ENCODE measurements at regions not wholly inside any gene's neighbourhood (a gene's known extent, or its start where the extent isn't known, plus 50 kb on each side); places are given as distances from the start of the nearest gene placed in this dataset.

DNA sequence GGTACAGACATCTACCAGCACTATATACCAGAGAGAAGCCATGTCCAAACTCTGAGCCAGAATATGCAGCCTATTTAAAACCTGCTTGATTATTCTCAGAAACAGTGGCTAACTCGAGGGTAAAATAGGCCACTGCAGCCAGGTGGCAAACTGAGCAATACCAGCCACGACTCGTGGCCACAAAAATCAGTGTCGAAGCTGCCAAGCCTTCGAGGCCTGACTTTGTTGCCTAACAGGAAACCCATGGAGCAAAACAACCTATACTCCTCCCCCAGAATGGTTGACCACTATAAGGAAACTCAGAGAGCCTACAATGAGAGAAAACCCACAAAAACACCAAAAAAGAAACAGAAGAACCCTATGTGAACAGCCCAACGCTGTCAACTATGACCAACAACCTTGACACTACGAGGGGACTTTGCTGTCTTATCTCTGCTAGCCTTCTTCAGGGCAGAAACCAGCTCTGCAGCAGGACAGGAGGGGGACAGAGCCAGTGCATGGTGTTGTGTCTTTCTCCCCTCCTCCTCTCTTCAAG lies 133.8 kb downstream of the TMEM174 start (continued):
- TF ChIP-seq, protein P1, sequence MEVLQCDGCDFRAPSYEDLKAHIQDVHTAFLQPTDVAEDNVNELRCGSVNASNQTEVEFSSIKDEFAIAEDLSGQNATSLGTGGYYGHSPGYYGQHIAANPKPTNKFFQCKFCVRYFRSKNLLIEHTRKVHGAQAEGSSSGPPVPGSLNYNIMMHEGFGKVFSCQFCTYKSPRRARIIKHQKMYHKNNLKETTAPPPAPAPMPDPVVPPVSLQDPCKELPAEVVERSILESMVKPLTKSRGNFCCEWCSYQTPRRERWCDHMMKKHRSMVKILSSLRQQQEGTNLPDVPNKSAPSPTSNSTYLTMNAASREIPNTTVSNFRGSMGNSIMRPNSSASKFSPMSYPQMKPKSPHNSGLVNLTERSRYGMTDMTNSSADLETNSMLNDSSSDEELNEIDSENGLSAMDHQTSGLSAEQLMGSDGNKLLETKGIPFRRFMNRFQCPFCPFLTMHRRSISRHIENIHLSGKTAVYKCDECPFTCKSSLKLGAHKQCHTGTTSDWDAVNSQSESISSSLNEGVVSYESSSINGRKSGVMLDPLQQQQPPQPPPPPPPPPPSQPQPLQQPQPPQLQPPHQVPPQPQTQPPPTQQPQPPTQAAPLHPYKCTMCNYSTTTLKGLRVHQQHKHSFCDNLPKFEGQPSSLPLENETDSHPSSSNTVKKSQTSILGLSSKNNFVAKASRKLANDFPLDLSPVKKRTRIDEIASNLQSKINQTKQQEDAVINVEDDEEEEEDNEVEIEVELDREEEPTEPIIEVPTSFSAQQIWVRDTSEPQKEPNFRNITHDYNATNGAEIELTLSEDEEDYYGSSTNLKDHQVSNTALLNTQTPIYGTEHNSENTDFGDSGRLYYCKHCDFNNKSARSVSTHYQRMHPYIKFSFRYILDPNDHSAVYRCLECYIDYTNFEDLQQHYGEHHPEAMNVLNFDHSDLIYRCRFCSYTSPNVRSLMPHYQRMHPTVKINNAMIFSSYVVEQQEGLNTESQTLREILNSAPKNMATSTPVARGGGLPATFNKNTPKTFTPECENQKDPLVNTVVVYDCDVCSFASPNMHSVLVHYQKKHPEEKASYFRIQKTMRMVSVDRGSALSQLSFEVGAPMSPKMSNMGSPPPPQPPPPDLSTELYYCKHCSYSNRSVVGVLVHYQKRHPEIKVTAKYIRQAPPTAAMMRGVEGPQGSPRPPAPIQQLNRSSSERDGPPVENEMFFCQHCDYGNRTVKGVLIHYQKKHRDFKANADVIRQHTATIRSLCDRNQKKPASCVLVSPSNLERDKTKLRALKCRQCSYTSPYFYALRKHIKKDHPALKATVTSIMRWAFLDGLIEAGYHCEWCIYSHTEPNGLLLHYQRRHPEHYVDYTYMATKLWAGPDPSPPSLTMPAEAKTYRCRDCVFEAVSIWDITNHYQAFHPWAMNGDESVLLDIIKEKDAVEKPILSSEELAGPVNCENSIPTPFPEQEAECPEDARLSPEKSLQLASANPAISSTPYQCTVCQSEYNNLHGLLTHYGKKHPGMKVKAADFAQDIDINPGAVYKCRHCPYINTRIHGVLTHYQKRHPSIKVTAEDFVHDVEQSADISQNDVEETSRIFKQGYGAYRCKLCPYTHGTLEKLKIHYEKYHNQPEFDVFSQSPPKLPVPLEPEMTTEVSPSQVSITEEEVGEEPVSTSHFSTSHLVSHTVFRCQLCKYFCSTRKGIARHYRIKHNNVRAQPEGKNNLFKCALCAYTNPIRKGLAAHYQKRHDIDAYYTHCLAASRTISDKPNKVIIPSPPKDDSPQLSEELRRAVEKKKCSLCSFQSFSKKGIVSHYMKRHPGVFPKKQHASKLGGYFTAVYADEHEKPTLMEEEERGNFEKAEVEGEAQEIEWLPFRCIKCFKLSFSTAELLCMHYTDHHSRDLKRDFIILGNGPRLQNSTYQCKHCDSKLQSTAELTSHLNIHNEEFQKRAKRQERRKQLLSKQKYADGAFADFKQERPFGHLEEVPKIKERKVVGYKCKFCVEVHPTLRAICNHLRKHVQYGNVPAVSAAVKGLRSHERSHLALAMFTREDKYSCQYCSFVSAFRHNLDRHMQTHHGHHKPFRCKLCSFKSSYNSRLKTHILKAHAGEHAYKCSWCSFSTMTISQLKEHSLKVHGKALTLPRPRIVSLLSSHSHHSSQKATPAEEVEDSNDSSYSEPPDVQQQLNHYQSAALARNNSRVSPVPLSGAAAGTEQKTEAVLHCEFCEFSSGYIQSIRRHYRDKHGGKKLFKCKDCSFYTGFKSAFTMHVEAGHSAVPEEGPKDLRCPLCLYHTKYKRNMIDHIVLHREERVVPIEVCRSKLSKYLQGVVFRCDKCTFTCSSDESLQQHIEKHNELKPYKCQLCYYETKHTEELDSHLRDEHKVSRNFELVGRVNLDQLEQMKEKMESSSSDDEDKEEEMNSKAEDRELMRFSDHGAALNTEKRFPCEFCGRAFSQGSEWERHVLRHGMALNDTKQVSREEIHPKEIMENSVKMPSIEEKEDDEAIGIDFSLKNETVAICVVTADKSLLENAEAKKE (CRISPR knock-in tag; IDR thresholded peaks at IDR 0.05), result no peak
- TF ChIP-seq ZNF114 (CRISPR knock-in tag; IDR thresholded peaks at IDR 0.05) (no peak), JUNB (IDR thresholded peaks at IDR 0.05; ENCODE audit: unreplicated experiment) (no peak)

DNA sequence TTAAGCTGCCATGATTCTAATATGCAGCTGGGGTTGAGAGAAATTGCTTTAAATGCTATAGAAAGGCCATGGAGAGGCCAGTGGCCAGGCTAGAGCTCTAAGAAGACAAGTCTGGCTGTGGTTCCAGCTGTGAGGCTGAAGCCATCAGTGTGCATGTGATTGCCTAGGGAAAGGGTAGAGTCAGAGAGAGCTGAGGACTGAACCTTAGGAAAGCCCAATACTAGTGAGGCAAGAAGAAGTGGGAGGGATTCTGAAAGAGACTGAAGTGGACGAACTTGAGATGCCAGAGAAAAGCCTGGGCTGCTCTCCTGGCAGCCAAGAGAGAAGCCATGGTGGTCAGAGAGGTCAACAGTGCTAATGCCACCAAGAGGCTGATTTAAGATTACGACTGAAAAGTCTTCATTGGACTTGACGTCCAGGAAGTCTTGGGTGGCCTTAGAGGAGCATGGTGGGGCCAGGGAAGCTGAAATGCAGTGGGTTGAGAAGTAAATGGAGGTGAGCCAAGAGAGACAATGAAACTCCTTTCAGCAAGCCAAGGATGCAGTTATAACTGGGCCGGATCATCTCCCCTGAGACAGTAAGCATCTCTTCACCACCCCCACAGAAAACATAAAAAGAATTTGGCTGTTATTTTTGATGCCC lies 133.2 kb downstream of the TMEM174 start:
- no peak overlapping the region for H2AFZ ChIP-seq
- peaks cover 8% of the 10 kb centered on the region; the same call in 1 of the 2 replicates for H3F3A ChIP-seq (replicated peaks; ENCODE audit: low read depth)
- Mint-ChIP-seq H3K9me3 (no peaks in the 10 kb centered on the region), H3K27ac (no peak overlapping the region), H3K4me3 (no peak overlapping the region), H3K27me3 (ENCODE audit: insufficient read depth, low read depth, poor library complexity) (peaks cover 77% of the 10 kb centered on the region), H3K4me1 (peaks cover 23% of the 10 kb centered on the region), H3K36me3 (ENCODE audit: low read depth) (no peaks in the 10 kb centered on the region)
- no peak overlapping the region for H3K27ac ChIP-seq (ENCODE audit: low read depth)
- 0 out of 2 replicates have a peak, but pooled peaks cover 5% of the 10 kb centered on the region for H3K9me2 ChIP-seq (ENCODE audit: insufficient read depth)
- H4K20me1 ChIP-seq (replicated peaks; ENCODE audit: insufficient read depth), result peaks cover 11% of the 10 kb centered on the region
- H3K4me1 ChIP-seq (ENCODE audit: insufficient read depth), result peaks cover 36% of the 10 kb centered on the region; the same call in 1 of the 2 replicates
- DNase-seq (ENCODE audit: low spot score) (no peak), ATAC-seq (no peak)
- H3K36me3 ChIP-seq (ENCODE audit: insufficient read depth), result no peaks in the 10 kb centered on the region
- no peak overlapping the region for H3K4me3 ChIP-seq
- no peak overlapping the region for H3K4me2 ChIP-seq
- no peaks in the 10 kb centered on the region for H3K79me2 ChIP-seq (replicated peaks; ENCODE audit: insufficient read depth)
- TF ChIP-seq, protein P2, sequence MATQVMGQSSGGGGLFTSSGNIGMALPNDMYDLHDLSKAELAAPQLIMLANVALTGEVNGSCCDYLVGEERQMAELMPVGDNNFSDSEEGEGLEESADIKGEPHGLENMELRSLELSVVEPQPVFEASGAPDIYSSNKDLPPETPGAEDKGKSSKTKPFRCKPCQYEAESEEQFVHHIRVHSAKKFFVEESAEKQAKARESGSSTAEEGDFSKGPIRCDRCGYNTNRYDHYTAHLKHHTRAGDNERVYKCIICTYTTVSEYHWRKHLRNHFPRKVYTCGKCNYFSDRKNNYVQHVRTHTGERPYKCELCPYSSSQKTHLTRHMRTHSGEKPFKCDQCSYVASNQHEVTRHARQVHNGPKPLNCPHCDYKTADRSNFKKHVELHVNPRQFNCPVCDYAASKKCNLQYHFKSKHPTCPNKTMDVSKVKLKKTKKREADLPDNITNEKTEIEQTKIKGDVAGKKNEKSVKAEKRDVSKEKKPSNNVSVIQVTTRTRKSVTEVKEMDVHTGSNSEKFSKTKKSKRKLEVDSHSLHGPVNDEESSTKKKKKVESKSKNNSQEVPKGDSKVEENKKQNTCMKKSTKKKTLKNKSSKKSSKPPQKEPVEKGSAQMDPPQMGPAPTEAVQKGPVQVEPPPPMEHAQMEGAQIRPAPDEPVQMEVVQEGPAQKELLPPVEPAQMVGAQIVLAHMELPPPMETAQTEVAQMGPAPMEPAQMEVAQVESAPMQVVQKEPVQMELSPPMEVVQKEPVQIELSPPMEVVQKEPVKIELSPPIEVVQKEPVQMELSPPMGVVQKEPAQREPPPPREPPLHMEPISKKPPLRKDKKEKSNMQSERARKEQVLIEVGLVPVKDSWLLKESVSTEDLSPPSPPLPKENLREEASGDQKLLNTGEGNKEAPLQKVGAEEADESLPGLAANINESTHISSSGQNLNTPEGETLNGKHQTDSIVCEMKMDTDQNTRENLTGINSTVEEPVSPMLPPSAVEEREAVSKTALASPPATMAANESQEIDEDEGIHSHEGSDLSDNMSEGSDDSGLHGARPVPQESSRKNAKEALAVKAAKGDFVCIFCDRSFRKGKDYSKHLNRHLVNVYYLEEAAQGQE (IDR thresholded peaks at IDR 0.05; ENCODE audit: unreplicated experiment), result no peak
- TF ChIP-seq NANOG (IDR thresholded peaks at IDR 0.05; ENCODE audit: borderline replicate concordance) (no peak), ZNF114 (CRISPR knock-in tag; IDR thresholded peaks at IDR 0.05) (no peak), JUNB (IDR thresholded peaks at IDR 0.05; ENCODE audit: unreplicated experiment) (no peak), STAT1 (IDR thresholded peaks at IDR 0.05; ENCODE audit: unreplicated experiment) (no peak)
- TF ChIP-seq, protein P3, sequence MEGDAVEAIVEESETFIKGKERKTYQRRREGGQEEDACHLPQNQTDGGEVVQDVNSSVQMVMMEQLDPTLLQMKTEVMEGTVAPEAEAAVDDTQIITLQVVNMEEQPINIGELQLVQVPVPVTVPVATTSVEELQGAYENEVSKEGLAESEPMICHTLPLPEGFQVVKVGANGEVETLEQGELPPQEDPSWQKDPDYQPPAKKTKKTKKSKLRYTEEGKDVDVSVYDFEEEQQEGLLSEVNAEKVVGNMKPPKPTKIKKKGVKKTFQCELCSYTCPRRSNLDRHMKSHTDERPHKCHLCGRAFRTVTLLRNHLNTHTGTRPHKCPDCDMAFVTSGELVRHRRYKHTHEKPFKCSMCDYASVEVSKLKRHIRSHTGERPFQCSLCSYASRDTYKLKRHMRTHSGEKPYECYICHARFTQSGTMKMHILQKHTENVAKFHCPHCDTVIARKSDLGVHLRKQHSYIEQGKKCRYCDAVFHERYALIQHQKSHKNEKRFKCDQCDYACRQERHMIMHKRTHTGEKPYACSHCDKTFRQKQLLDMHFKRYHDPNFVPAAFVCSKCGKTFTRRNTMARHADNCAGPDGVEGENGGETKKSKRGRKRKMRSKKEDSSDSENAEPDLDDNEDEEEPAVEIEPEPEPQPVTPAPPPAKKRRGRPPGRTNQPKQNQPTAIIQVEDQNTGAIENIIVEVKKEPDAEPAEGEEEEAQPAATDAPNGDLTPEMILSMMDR (conservative IDR thresholded peaks at IDR 0.05; ENCODE audit: low read depth in 2 of 2), result 0 out of 4 replicates have a peak, but pooled peaks of 1 of the 2 experiments have one; percentile 5
- TF ChIP-seq, protein P4, sequence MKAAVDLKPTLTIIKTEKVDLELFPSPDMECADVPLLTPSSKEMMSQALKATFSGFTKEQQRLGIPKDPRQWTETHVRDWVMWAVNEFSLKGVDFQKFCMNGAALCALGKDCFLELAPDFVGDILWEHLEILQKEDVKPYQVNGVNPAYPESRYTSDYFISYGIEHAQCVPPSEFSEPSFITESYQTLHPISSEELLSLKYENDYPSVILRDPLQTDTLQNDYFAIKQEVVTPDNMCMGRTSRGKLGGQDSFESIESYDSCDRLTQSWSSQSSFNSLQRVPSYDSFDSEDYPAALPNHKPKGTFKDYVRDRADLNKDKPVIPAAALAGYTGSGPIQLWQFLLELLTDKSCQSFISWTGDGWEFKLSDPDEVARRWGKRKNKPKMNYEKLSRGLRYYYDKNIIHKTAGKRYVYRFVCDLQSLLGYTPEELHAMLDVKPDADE (IDR thresholded peaks at IDR 0.05), result no peak
- peaks cover 100% of the 10 kb centered on the region for H3K27me3 ChIP-seq (ENCODE audit: insufficient read depth)
